MV-4-11 (cell line): ENCODE measurements at regions not wholly inside any gene's neighbourhood (a gene's known extent, or its start where the extent isn't known, plus 50 kb on each side); places are given as distances from the start of the nearest gene placed in this dataset.
"Not testable (repeated sequence)": the region's sequence is repeated elsewhere in the genome, so short reads cannot be mapped to it uniquely, and the experiment has no call there.

Experiments used
- DNase-seq: peaks from one replicate; lab custom pipeline; 2025; lab: John Stamatoyannopoulos, UW

GRCh38 chr10:65365878-65366277, 1560.0 kb upstream of the LRRTM3 start:
- DNase-seq: no peak

GRCh38 chr10:65367706-65368105, 1558.1 kb upstream of the LRRTM3 start:
- no peak for DNase-seq

GRCh38 chr10:65375528-65375927, 1550.3 kb upstream of the LRRTM3 start:
- no peak for DNase-seq

GRCh38 chr10:65377687-65378086, 1548.1 kb upstream of the LRRTM3 start:
- DNase-seq: no peak

GRCh38 chr10:65394502-65395297, 1531.1 kb upstream of the LRRTM3 start:
- no peak for DNase-seq

GRCh38 chr10:65395631-65396030, 1530.2 kb upstream of the LRRTM3 start:
- DNase-seq: no peak

- no peak for DNase-seq
Measured at GRCh38 chr10:65396997-65397396, 1528.8 kb upstream of the LRRTM3 start.

- no peak for DNase-seq
Measured at GRCh38 chr10:65408401-65408800, 1517.4 kb upstream of the LRRTM3 start.

GRCh38 chr10:65413001-65413400, 1512.8 kb upstream of the LRRTM3 start:
- no peak for DNase-seq

GRCh38 chr10:65415318-65415717, 1510.5 kb upstream of the LRRTM3 start:
- no peak for DNase-seq

- no peak for DNase-seq
Measured at GRCh38 chr10:65416094-65416493, 1509.7 kb upstream of the LRRTM3 start.

GRCh38 chr10:65419629-65420028, 1506.2 kb upstream of the LRRTM3 start:
- DNase-seq: no peak

GRCh38 chr10:65423043-65423442, 1502.8 kb upstream of the LRRTM3 start:
- DNase-seq: no peak

- not testable (repeated sequence) for DNase-seq
Measured at GRCh38 chr10:65429381-65429780, 1496.5 kb upstream of the LRRTM3 start.

GRCh38 chr10:65430979-65431378, 1494.9 kb upstream of the LRRTM3 start:
- DNase-seq: peak; percentile 84

GRCh38 chr10:65470986-65471385, 1454.8 kb upstream of the LRRTM3 start:
- DNase-seq: no peak

GRCh38 chr10:65482848-65483247, 1443.0 kb upstream of the LRRTM3 start:
- no peak for DNase-seq

GRCh38 chr10:65491799-65492198, 1434.0 kb upstream of the LRRTM3 start:
- no peak for DNase-seq

- DNase-seq: no peak
Measured at GRCh38 chr10:65496541-65496940, 1429.3 kb upstream of the LRRTM3 start.

- no peak for DNase-seq
Measured at GRCh38 chr10:65497837-65498236, 1428.0 kb upstream of the LRRTM3 start.

GRCh38 chr10:65500716-65501115, 1425.1 kb upstream of the LRRTM3 start:
- DNase-seq: no peak

GRCh38 chr10:65501259-65501658, 1424.6 kb upstream of the LRRTM3 start:
- DNase-seq: no peak

- no peak for DNase-seq
Measured at GRCh38 chr10:65518379-65518778, 1407.5 kb upstream of the LRRTM3 start.

GRCh38 chr10:65528986-65529385, 1396.8 kb upstream of the LRRTM3 start:
- DNase-seq: no peak
